ENCODE measurements at regions not wholly inside any gene's neighbourhood (a gene's known extent, or its start where the extent isn't known, plus 50 kb on each side); places are given as distances from the start of the nearest gene placed in this dataset.

DNA sequence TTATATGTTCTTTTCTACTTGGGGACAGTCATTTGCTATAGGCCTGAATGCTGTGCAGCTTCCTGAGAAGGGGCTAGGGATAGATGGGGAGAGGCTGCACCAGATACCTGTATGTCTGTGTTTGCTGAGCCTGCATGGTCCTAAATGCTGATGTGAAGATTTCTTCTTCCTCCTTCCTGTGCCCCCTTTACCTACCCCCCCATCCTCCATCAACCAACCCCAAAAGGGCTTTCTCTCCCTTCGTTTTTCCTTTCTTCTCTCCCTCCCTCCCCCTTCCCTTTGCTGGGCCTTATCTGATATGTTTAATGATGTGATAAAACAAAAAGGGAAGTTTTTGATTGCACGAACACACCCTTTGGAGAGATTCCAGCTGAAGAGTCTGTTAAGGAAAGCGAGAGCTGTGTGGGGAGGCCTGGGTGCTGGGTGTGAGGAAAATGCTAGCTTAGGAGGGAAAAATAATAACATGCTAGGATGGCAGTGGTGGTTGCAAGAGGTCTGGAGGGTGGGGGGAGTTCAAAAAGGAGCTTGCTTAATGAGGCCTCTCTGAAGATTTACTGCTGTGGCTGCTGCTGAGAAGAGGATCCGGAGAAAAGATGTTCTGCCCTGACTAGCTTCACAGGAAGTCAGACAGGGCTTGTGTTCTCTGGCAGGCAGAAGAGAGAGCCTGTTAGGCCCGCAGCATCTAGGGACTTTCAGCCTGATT lies 101.8 kb downstream of the SAMD9 start:
- no peak for DNase-seq (ENCODE audit: low read depth)

GRCh38 chr7:93015101-93015778 lies 102.5 kb downstream of the SAMD9 start:
- DNase-seq (ENCODE audit: low read depth), result peak; percentile 36

DNA sequence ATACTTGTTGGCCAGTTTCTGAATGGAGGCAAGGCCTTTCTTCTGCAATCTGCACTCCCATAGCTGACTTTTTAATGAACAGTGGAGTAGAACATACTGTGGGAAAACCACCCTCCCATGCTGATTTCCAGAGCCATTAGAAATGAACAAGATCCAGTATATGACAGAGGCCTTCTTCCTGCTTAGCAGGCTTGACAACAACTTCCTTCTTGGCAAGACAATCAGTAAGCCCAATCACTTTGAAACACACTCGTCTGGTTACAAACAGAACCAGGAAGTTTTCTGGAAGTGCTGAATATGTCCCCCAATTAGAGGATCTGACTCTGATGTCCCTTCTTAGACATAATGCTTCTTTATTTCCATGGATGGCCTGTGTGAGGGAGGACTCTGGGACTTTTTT lies 103.4 kb downstream of the SAMD9 start:
- DNase-seq (ENCODE audit: low read depth), result no peak

DNA sequence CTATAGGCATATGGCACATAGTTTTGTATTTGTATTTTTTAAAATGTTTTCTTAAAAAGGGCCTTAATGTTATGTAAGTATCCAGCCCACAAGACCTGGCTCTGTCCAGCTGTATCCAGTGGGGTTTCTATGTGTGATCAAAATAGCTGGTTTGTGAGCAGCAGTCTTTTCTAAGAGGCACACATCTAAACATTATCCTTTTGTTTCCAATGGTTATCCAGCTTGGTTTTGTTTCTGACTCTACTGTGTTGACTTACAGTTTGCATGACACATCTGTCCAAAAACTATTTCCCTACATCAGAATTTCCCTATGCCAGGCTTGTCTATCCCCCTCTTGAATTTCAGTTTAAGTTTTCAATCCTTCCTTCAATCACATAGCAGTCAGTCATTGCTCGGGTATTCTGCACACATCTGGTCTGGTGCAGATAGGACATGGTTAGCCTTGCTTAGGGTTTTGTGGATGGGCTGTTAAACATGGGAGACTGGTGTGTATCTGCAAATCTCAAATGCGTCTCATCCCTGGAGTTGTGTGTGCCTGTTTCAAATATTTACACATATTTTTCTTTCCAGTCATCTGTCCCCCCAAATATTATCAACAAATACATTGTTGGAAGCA lies 104.2 kb downstream of the SAMD9 start:
- no peak for DNase-seq (ENCODE audit: low read depth)

GRCh38 chr7:93011351-93012294 lies 106.2 kb downstream of the SAMD9 start:
- peak; percentile 90 for DNase-seq (ENCODE audit: low read depth)

DNA sequence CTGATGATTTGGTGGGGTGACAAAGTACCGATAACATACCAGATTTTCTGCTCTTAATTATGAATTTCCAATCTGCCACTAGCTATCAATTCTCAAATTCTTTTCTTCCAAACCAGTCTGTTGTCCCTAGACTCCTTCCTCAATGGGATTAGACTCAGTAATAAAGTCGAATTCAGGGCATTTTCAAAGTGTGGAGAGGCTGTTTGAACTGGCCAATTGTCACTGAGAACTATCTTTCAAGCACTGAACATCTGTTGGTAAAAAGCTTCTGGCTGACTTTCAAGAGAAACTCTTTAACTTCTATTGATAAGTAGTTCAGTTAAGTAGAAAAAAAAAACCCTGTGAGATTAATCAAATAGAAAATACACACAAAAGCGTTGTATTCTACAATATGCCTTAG lies 108.9 kb downstream of the SAMD9 start:
- DNase-seq (ENCODE audit: low read depth), result no peak

GRCh38 chr7:93006480-93007095 lies 111.2 kb downstream of the SAMD9 start:
- DNase-seq (ENCODE audit: low read depth), result no peak

GRCh38 chr7:93004906-93005305 lies 112.9 kb downstream of the SAMD9 start:
- no peak for DNase-seq (ENCODE audit: low read depth)

GRCh38 chr7:92997719-92998118 lies 120.1 kb downstream of the SAMD9 start:
- DNase-seq (ENCODE audit: low read depth), result no peak

- DNase-seq (ENCODE audit: low read depth), result no peak
Observed at GRCh38 chr7:92997152-92997551, 120.6 kb downstream of the SAMD9 start.

GRCh38 chr7:92994901-92995300 lies 122.9 kb downstream of the SAMD9 start:
- DNase-seq (ENCODE audit: low read depth), result no peak

DNA sequence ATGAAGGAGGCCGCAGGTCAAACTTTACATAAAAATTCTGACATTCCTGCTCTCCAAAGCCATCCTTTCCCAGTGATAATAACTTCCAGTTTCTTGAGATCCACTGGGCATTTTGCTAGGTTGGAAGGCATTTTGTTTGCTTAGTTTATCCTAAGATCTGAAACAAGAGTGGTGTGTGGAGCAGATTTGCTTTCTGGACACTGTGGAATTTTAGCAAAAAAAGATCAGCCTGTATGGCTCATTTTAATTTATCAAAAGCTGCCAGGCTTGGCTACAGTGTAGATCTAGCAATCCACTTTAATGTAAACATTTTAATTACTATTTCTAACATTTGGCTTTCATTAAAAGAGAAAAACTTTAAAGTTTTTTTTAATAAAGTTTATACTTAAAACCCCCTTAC lies 124.8 kb downstream of the SAMD9 start:
- DNase-seq (ENCODE audit: low read depth), result no peak

DNA sequence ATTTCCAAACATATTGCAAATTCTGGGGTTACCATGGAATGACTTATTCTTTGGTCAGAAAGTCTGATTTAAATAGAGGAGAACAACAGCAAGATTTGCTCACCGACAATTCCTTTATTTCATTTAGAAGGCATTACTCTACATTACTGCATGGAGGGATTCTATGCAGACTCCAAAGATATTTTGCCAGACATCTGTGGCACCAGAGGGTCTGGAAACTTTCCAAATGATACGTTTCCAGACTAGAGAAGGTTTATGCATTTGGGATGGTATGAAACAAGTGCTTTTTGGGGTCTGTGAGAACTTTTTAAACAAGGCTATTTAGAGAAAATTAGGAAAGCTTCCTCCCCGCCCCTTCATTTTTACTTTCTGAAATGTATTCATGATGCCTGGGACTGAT lies 125.3 kb downstream of the SAMD9 start:
- no peak for DNase-seq (ENCODE audit: low read depth)

- DNase-seq (ENCODE audit: low read depth), result no peak
Observed at GRCh38 chr7:92991190-92991589, 126.6 kb downstream of the SAMD9 start.

DNA sequence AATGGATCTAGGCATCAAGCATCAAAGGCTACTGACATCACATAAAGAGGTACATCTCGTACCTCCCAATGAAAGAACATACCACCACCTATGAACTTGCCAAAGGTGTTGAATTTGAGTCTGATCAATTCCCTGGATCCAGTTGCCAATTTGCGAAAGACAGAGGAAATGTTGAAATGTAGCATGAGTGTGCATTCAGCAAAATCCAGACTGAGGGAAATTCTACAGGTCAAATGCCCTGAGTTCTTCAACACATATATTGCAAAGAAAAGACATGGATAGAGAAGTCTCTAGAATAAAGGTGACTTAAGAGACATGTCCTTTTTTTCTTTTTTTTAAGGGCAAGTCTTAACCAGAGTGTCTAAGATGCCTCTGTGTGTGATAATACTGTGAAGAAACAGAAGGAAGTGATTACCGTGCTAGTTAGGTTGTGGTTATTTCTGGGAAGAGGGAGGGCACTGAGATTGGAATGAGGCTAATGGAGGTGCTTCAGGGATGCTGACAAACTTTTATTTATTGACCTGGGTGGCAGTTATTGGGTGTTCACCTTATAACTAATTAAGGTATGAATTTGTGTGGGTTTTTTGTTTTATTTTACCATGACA lies 128.7 kb downstream of the SAMD9 start:
- DNase-seq (ENCODE audit: low read depth), result no peak

GRCh38 chr7:92988051-92988450 lies 129.7 kb downstream of the SAMD9 start:
- peak; percentile 74 for DNase-seq (ENCODE audit: low read depth)

DNA sequence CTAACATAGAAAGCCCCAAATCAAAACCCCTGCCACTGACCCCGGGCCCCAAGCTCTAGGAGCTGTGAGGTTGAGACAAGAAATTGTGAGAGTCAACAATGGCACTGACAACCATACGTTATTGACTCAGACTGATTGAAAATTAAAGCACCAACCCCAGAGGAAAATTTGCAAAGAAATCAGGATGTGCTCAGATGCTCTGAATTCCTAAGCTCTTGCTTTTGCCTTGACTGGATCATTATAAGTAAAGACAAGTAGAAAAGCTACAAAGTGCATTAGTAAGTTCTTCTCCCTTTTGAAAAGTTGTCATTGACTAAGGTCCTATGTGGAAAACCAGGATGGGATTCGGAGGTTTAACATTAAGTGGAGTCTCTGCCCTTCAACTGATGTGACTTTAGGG lies 130.2 kb downstream of the SAMD9 start:
- DNase-seq (ENCODE audit: low read depth), result no peak

DNA sequence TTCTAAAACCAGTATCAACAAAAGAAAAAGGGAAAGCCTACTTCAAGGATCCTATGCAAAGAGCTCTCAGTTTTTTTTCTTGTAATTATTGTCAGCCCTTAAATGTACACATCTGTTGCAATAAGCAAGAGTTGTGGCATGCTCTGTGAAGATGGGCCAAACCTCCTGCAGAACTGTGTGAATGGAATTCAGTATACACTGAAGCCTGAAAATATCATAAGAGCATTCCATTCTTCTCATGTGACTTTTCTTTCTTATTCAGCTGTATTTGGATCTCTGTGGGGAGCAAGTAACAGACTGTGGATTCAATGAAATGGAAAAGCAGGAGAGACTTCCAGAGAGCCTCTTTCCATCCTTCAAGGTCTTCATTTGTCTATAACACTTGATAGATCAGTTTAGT lies 130.7 kb downstream of the SAMD9 start:
- DNase-seq (ENCODE audit: low read depth), result no peak

DNA sequence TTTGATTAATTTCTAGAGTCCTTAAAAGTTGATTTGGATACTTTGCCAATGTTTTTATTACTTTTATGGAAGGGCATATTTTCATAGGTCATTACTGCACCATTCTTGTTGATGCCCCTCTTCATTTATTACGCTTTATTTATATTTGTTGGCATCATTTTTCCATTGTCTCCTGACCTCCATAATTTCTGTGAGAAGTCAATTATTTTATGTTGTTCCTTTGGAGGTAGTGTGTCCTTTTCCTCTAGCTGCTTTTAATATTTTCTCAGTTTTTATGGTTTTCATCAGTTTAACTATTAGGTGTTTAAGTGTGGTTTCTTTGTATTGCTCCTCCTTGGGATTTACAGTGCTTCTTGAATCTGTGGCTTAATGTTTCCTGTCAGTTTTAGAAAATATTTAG lies 134.9 kb downstream of the SAMD9 start:
- no peak for DNase-seq (ENCODE audit: low read depth)

DNA sequence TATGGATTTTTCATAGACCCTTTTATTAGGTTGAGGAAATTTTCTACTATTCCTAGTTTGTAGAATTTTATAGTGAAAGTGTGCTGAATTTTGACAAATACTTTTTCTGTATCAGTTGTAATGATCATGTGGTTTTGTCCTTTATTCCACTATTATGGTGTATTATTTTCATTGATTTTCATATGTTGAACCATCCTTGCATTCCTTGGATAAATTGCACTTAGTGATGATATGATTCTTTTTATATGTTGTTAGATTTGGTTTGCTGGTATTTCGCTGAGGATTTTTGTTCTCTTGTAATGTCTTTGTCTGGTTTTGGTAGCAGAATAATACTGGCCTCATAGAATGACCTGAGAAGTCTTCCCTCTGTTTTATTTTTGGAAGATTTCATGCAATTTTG lies 140.6 kb upstream of the CDK6 start:
- no peak for DNase-seq (ENCODE audit: low read depth)

DNA sequence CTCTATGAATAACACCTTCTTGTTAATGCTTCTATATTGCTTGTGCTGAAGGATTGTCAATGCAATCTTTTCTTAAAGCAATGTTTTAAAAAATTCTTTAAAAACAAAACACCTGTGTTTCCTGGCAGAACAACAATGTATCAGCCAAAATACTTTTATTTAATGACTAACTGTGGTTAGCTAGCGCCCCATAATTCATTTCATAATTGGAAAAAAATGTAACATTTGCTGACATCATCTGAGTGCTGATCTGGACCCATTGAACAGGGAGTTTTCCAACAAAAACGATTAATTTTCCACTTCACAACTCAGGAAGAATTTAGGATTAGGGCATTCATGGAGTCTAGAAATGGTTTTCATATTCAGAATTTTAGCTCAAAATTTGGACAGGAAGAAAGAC lies 137.6 kb upstream of the CDK6 start:
- peak; percentile 20 for DNase-seq (ENCODE audit: low read depth)
